HT-29 (cell line): ENCODE measurements at regions not wholly inside any gene's neighbourhood (a gene's known extent, or its start where the extent isn't known, plus 50 kb on each side); places are given as distances from the start of the nearest gene placed in this dataset.

Source experiments
- DNase-seq: peaks from one replicate; pipeline ENCODE4 v3.0.0-alpha.2; 2015; ENCODE audit warnings: low spot score

GRCh38 chr4:177569434-177569833 is 127.2 kb upstream of the AGA start:
- no peak for DNase-seq

DNA sequence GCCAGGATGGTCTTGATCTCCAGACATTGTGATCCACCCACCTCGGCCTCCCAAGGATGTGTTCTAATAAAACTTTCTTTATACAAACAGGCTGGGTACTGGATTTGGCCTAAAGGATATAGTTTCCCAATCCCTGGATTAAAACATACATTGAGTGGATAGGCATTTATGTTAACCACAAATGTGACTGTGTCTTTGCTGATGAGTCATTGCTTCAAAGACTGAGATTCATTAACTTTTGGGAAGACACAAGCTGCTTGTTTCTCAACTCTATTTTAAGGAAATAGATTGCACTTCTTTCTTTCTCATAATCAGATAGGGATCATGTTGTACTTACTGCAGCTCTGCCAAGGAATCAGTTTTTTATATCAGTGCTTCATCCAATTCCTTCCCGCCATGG is 131.3 kb upstream of the AGA start:
- DNase-seq: peak; percentile 18

DNA sequence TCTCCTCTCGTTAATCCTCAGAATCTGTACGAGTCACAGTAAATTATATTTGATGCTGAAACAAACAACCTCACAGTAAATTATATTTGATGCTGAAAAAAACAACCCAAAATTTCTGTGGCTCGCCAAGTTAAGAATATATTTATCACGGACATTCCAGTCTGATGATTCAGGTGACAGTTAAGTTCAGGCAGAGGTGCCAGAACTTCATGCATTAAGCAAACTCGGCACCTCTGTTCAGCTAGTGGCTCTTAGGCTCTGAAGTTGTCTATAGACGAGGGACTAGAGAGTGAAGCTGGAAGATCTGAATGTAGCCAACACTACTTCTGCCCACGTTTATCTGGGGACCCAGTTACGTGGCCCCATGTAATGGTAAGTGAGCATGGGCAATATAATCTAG is 132.2 kb upstream of the AGA start:
- DNase-seq: no peak

GRCh38 chr4:177579649-177580048 is 137.4 kb upstream of the AGA start:
- no peak for DNase-seq

- no peak for DNase-seq
Measured at GRCh38 chr4:177582992-177583391, 140.8 kb upstream of the AGA start.

DNA sequence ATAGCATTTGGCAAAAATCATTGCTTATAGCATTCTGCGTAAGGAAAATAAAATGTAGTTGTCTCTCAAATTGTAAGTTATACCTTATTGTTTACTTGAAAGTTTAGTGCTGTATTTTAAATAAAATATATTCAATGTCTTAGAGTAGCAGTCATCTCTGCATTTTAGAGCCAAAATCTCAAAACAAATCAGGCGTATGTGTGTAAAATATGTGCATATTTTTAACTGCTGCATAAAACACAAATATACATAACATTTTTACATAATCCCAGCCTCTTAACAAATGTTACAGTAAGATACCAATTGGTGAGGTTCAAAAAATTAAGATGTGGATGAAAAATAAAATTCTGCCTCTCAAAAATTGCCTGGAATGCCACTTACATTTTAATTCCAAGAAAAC is 145.8 kb upstream of the AGA start:
- no peak for DNase-seq

- no peak for DNase-seq
Measured at GRCh38 chr4:177595386-177595785, 153.1 kb upstream of the AGA start.

- DNase-seq: peak; percentile 33
Measured at GRCh38 chr4:177596035-177596434, 153.8 kb upstream of the AGA start.

- DNase-seq: no peak
Measured at GRCh38 chr4:177596991-177597390, 154.8 kb upstream of the AGA start.

DNA sequence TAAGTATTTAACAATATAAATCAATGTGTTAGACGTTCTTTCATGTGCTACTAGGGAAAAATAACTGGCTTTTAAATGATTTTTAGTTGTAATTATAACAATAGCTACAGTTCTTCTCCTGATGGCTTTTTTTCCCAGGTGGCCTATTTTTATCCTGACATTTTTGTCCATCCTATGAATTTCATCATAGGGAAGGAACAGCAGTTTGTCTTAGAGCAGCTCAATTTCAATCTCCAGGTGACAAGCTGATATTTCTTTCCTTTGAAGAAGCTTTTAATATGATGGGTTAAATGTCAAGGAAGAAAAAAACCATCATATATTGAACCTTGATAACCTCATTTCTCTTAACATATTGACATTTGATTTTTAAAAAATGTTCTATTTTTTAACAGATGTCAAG is 163.0 kb upstream of the AGA start:
- no peak for DNase-seq

DNA sequence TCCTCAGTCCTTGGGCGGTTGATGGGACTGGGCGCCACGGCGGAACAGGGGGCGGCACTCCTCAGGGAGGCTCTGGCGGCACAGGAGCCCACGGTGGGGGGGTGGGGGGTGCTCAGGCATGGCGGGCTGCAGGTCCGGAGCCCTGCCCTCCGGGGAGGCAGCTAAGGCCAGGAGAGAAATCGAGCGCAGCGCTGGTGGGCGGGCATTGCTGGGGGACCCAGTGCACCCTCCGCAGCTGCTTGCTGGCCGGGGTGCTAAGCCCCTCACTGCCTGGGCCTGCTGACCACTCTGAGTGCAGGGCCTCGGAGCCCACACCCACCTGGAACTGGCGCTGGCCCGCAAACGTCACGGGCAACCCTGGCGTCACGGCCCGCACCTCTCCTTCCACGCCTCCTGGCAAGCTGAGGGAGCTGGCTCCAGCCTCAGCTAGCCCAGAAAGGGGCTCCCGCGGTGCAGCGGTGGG is 164.9 kb upstream of the AGA start:
- DNase-seq: no peak

DNA sequence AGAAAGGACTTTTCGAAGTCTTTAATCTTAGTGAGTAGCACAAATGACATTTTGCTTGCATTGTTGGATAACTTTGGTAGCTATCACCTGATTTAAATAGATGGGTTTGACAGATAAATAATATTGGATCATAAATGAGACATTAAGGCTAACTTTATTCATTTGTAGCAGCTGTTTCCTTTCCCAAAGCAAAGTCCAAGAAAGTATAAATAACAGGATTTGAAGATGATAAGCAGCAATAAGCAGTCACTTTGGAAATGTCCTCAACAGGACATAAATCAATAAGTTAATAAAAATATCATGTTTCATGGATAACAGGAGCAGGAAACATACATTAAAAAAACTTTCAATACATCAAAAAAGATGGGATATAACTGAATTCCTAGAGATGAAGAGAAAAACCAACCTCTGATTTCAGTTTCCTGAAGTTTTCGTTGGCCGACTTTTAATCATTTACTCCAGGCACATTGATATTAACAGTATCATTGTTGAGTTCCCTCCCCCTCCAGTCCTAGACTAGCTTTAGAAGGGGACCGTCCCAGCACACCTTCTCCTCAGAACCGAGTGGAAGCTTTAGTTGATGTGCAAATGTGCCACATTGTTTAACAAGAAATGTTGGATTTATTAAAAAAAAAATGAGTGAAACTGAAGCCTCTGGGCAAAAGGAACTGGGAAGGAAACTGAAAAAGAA is 169.9 kb upstream of the AGA start:
- DNase-seq: no peak

GRCh38 chr4:177612684-177613083 is 170.4 kb upstream of the AGA start:
- no peak for DNase-seq

DNA sequence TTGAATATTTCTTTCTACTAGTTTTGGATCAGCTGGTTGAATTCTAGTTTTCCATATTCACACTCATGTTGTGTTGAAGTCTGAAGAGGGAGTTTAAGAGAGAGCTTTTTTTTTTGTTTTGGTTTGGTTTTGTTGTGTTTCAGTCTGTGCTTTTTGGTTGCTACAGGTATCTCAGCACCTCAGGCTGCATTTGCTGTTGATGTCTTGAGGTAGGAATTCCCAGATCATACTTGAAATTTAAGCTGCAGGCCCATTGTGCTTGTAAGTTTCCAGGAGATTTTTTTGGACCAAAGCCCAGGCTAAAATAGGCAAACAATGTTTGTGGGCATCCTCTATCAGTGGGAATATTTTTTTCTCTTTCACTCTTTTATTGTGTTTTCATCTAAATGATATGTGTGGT is 190.2 kb upstream of the AGA start:
- DNase-seq: no peak

DNA sequence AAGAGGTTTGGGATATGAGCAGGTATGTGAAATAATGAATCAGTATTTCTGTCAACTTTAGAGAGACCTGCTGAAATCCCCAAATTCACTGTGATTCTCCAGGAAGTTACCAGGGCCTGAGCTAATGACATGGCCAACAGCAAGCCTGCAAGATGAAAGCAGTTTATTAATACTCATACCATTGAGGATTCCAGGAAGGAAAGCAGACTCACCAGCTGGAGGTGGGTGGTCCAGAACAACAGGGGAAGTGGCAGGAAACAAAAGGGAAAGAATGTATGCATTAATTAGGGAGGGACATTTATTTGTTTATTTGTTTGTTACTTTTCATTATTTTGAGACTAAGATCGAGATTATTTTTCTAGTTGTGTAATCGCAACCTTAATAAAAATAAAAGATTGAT is 196.6 kb upstream of the AGA start:
- DNase-seq: no peak

DNA sequence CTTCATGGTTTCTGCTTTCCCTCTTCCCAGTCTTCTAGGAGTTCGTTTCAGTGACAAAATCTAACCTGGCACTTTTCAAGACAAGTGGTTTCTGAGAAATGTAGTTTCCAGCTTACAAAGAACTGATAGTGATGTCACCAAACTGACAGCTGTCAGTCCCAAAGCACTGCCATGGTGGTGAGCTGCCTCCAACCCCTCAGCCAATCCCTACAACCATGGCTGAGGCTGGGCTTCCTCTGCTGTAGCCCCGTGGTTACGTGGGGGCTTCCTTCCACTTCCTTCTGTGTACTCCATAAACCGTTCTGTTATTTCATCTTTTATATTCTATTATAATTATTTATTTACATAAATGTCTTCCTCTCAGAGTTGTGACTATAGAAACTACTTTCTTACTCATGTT is 198.6 kb upstream of the AGA start:
- DNase-seq: no peak

- DNase-seq: no peak
Measured at GRCh38 chr4:177660223-177660622, 218.0 kb upstream of the AGA start.

DNA sequence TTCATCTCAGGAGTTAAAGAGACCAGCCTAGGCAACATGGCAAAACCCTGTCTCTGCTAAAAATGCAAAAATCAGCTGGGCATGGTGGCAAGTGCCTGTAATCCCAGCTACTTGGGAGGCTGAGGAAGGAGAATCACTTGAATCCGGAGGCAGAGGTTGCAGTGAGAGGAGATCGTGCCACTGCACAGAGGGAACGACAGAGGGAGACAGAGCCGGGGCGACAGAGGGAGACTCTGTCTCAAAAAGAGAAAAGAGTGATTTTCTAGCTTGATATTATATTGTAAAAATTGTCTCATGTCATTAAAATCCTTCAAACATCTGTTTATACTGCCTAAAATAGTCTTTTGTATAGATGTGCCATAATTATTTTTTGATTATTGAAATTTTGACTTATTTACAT is 225.4 kb upstream of the AGA start:
- peak; percentile 8 for DNase-seq

- no peak for DNase-seq
Measured at GRCh38 chr4:177671387-177671786, 229.2 kb upstream of the AGA start.

DNA sequence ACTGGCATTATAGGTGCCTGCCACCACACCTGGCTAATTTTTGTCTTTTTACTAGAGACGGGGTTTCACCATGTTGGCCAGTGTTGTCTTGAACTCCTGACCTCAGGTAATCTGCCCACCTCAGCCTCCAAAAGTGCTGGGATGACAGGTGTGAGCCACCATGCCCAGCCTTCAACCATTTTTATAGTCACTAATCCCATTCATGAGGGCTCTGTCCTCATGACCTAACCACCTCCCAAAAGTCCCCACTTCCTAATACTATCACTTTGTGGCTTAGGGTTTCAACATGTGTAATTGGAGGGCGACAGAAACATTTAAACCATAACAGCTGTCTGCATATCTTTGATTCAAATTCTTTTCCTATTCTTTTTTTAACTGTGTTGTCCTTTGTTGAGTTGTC is 229.6 kb upstream of the AGA start:
- no peak for DNase-seq

DNA sequence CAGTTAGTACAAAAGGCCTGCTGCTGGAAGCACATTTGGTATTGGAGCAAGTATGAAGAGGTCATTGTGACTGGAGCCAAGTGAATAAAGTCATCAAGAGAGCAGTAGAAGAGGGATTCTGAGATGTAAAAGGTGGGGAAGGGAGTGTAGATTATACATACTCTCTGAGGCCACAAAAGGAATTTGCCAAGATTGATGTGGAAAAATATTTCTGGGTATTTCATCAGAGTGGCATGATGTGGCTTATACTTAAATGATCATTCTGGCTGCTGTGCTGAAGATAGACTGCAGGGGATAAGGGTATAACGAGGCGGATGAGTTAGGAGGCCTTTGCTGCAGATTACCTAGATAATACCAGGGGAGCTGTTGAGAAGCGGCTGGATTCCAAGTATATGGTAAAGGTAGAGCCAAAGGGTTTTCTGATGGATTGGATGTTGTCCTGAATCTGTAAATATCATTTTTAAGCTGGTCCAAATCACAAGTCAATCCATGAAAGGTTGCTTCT is 231.8 kb upstream of the AGA start:
- no peak for DNase-seq

- no peak for DNase-seq
Measured at GRCh38 chr4:177680308-177680707, 238.1 kb upstream of the AGA start.

DNA sequence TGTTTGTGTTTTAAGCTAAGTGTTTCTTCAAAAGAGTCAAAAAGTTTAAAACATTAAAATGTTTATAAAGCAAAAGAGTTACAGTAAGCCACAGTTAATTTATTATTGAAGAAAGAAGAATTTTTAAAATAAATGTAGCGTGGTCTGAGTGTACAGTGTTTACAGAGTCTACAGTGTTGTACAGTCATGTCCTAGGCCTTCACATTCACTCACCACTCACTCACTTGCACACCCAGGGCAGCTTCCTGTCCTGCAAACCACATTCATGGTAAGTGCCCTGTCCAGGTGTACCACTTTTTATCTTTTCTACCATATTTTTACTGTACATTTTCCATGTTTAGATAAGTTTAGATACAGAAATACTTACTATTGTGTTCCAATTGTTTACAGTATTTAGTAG is 239.7 kb upstream of the AGA start:
- DNase-seq: no peak

DNA sequence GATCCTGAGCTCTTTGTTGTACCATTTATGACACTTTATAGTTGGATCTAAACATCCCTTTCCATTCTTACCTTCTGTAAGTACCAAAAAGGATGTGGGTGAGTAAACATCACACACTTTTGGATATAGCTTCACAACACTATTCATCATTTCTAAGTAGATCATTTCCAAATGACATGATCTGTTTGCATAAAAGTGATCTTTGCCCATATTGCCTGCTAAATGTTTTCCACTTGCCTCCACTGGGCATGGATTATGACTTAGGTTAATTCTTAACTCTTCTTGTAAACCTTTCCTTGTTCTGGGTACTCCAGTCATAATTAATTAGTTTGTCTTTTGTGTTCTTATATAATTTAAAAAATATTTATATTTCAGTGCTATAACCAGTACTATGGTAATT is 244.9 kb upstream of the AGA start:
- DNase-seq: peak; percentile 9
